Neural progenitor cell (in vitro differentiated cells): ENCODE measurements at regions not wholly inside any gene's neighbourhood (a gene's known extent, or its start where the extent isn't known, plus 50 kb on each side); places are given as distances from the start of the nearest gene placed in this dataset.

Experiments
- EZH2phosphoT487 ChIP-seq: fragments of 200-600 bp; sonication (generic); IDR thresholded peaks from 2 replicates; pipeline ENCODE4 v1.6.1; 2017; ENCODE audit warnings: antibody characterized with exemption
- TF ChIP-seq, protein P1 (sequence below): fragments of 200-600 bp; sonication (generic); IDR thresholded peaks from 2 replicates; pipeline ENCODE4 v1.5.1; 2017; ENCODE audit warnings: antibody characterized with exemption, mild to moderate bottlenecking

DNA sequence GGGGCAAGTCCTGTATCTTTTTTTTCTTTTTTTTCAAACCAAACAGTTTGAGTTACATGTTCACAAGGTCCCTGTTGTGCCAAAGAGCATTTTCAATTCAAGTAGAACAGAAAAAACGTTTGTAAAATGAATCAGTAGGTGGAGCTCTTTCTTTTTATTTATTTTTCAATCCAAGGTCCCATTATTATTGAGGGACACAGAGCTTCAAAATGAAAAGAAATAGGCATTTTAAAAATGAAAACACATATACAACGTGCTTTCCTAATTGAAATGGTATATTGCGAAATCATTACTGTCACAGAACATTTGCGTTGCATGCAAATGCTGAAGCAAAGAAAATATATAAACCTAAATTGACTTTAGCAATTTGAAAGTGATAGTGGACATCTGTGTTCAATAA is 711.0 kb downstream of the MECOM start:
- TF ChIP-seq, protein P1, sequence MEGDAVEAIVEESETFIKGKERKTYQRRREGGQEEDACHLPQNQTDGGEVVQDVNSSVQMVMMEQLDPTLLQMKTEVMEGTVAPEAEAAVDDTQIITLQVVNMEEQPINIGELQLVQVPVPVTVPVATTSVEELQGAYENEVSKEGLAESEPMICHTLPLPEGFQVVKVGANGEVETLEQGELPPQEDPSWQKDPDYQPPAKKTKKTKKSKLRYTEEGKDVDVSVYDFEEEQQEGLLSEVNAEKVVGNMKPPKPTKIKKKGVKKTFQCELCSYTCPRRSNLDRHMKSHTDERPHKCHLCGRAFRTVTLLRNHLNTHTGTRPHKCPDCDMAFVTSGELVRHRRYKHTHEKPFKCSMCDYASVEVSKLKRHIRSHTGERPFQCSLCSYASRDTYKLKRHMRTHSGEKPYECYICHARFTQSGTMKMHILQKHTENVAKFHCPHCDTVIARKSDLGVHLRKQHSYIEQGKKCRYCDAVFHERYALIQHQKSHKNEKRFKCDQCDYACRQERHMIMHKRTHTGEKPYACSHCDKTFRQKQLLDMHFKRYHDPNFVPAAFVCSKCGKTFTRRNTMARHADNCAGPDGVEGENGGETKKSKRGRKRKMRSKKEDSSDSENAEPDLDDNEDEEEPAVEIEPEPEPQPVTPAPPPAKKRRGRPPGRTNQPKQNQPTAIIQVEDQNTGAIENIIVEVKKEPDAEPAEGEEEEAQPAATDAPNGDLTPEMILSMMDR: peak; percentile 28
- no peak for TF ChIP-seq EZH2phosphoT487
